HEK293T (cell line): ENCODE measurements at regions not wholly inside any gene's neighbourhood (a gene's known extent, or its start where the extent isn't known, plus 50 kb on each side); places are given as distances from the start of the nearest gene placed in this dataset.

ENCODE experiments used
- ELF4 ChIP-seq: fragments of 450-650 bp; IDR thresholded peaks from 2 replicates; pipeline ENCODE4 v1.6.1; 2017; ENCODE audit warnings: antibody characterized with exemption
- HDGF ChIP-seq: fragments of 450-650 bp; IDR thresholded peaks from 2 replicates; pipeline ENCODE4 v1.6.1; 2017; ENCODE audit warnings: antibody characterized with exemption, borderline replicate concordance

GRCh38 chr4:180898305-180898704, 1344.9 kb upstream of the TENM3 start:
- TF ChIP-seq HDGF (no peak), ELF4 (no peak)
